Peyer's patch (tissue), 4 donors: ENCODE measurements at regions not wholly inside any gene's neighbourhood (a gene's known extent, or its start where the extent isn't known, plus 50 kb on each side); places are given as distances from the start of the nearest gene placed in this dataset.

Experiments
- DNase-seq, 3 donors: peaks; one replicate each; pipeline ENCODE4 v3.0.0-alpha.2; 2017 to 2019
- H3K27ac ChIP-seq, 4 donors: fragments of 200-600 bp; sonication (generic); one replicate each; pipeline ENCODE4 v1.5.1; 2016 to 2019
- H3K27me3 ChIP-seq, 2 donors: fragments of 200-600 bp; sonication (generic); one replicate each; pipeline ENCODE4 v1.5.1; 2019
- H3K36me3 ChIP-seq, 3 donors: fragments of 200-600 bp; sonication (generic); one replicate each; pipeline ENCODE4 v1.5.1; 2016 to 2019
- H3K4me1 ChIP-seq, 4 donors: fragments of 200-600 bp; sonication (generic); one replicate each; pipeline ENCODE4 v1.5.1; 2016 to 2019
- H3K4me3 ChIP-seq, 4 donors: fragments of 200-600 bp; sonication (generic); 1 replicate in 3 of 4; 2 replicates in 1 of 4; pipeline ENCODE4 v1.5.1; 2016 to 2019; ENCODE audit warnings: mild to moderate bottlenecking in 1 of 4
- H3K9me3 ChIP-seq, 4 donors: fragments of 200-600 bp; sonication (generic); one replicate each; pipeline ENCODE4 v1.5.1; 2016 to 2019; ENCODE audit warnings: mild to moderate bottlenecking in 1 of 4
- POLR2A ChIP-seq, 2 donors: fragments of 450-650 bp; IDR thresholded peaks; one replicate each; pipeline ENCODE4 v1.5.1; 2017; ENCODE audit warnings: antibody characterized with exemption in 2 of 2, mild to moderate bottlenecking in 2 of 2, moderate library complexity in 2 of 2
- TF ChIP-seq, protein P1 (sequence below), 6 experiments: fragments of 450-650 bp in 4 of 6; fragments of 200-600 bp in 2 of 6; sonication (generic) in 1 of 6; IDR thresholded peaks; one replicate each; pipeline ENCODE4 v1.5.1; 2017 to 2019; ENCODE audit warnings: antibody characterized with exemption in 6 of 6, mild to moderate bottlenecking in 3 of 6, moderate library complexity in 1 of 6

DNA sequence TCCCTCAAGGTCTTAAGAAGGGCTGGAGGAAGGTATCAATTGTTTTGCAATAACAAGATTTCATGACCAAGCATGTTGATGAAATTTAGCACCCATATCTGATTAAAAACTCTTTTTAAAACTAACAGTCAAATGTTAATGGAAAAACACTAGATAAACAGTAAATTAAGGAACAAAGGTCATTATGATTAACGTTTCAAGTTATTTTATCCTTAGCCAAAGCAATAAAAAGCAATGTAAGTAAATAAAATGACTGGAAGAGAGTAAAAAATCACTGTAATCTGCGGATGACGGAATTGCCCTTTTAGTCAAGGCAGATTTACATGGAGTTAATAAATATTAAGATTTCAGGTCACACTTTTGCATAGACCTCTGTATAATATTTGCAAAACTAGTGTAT lies 179.5 kb upstream of the KLF6 start:
- no peak for DNase-seq
- H3K9me3 ChIP-seq: no peaks in the 10 kb centered on the region
- no peaks in the 10 kb centered on the region for H3K36me3 ChIP-seq
- H3K4me3 ChIP-seq: no peak overlapping the region
- peaks cover 0 to 14% (median 1%) of the 10 kb centered on the region in 4 donors for H3K4me1 ChIP-seq
- TF ChIP-seq POLR2A (IDR thresholded peaks at IDR 0.05): no peak
- TF ChIP-seq, protein P1, sequence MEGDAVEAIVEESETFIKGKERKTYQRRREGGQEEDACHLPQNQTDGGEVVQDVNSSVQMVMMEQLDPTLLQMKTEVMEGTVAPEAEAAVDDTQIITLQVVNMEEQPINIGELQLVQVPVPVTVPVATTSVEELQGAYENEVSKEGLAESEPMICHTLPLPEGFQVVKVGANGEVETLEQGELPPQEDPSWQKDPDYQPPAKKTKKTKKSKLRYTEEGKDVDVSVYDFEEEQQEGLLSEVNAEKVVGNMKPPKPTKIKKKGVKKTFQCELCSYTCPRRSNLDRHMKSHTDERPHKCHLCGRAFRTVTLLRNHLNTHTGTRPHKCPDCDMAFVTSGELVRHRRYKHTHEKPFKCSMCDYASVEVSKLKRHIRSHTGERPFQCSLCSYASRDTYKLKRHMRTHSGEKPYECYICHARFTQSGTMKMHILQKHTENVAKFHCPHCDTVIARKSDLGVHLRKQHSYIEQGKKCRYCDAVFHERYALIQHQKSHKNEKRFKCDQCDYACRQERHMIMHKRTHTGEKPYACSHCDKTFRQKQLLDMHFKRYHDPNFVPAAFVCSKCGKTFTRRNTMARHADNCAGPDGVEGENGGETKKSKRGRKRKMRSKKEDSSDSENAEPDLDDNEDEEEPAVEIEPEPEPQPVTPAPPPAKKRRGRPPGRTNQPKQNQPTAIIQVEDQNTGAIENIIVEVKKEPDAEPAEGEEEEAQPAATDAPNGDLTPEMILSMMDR (IDR thresholded peaks at IDR 0.05): no peak
- no peaks in the 10 kb centered on the region for H3K27me3 ChIP-seq
- peak overlapping the region in 2 of 4 donors; percentile 65 to 79 for H3K27ac ChIP-seq

- no peak for TF ChIP-seq POLR2A (IDR thresholded peaks at IDR 0.05)
- TF ChIP-seq, protein P1 (IDR thresholded peaks at IDR 0.05): no peak
- peak in 1 of 3 donors; percentile 59 for DNase-seq
- Histone ChIP-seq H3K27me3 (no peaks in the 10 kb centered on the region), H3K9me3 (no peaks in the 10 kb centered on the region), H3K4me1 (peaks cover 0 to 11% (median 2%) of the 10 kb centered on the region in 4 donors), H3K27ac (peak overlapping the region in 3 of 4 donors; percentile 14 to 79 (median 65)), H3K4me3 (no peak overlapping the region), H3K36me3 (no peaks in the 10 kb centered on the region)
Observed at GRCh38 chr10:3963191-3963673, 178.2 kb upstream of the KLF6 start.

DNA sequence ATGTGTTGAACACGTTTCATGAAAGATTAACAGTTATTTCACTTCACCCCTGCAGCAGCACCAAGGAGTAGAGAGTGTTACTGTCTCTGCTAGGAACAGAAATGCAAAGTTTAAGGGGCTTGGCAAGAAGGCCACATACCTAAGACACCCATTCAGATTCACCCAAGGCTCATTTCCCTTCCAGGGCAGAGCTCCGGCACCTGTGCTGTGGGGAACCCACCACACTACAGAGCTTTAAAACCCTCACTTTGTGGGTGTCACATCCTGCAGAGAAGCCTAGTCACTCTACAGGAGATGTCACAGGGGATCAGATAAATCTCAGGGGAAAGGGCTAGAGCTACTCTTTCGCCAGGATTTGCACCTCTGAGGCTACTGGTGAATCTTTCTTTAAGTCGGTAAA lies 176.1 kb upstream of the KLF6 start:
- Histone ChIP-seq H3K27me3 (no peaks in the 10 kb centered on the region), H3K4me3 (no peak overlapping the region), H3K9me3 (no peaks in the 10 kb centered on the region), H3K36me3 (no peaks in the 10 kb centered on the region), H3K27ac (peak overlapping the region in 1 of 4 donors; percentile 10), H3K4me1 (peaks cover 0 to 11% (median 2%) of the 10 kb centered on the region in 4 donors)
- DNase-seq: peak in 1 of 3 donors; percentile 73
- no peak for TF ChIP-seq POLR2A (IDR thresholded peaks at IDR 0.05)
- TF ChIP-seq, protein P1 (IDR thresholded peaks at IDR 0.05): no peak

DNA sequence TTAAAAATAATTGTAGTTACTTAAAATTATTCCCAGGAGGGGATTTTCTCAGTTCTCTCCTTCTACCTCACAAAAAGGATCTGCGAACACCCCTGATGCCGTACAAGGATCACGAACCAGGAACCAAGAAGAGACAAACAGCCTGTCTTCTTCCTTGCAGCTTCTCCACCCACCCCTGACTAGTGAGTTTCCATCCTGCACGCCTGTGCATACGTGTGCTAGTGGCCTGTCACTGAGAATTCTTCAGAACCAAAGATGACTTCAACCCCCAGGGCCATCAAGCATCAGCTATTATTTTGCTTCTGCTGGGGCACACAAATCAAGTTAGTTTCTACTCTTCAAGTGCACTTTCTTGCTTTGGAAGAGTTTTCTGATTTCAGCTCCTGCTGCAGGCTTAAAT lies 175.5 kb upstream of the KLF6 start:
- H3K36me3 ChIP-seq: no peaks in the 10 kb centered on the region
- no peak for TF ChIP-seq POLR2A (IDR thresholded peaks at IDR 0.05)
- TF ChIP-seq, protein P1 (IDR thresholded peaks at IDR 0.05): no peak
- DNase-seq: no peak
- H3K4me3 ChIP-seq: no peak overlapping the region
- H3K9me3 ChIP-seq: no peaks in the 10 kb centered on the region
- H3K27ac ChIP-seq: no peak overlapping the region
- H3K27me3 ChIP-seq: no peaks in the 10 kb centered on the region
- peaks cover 0 to 11% (median 2%) of the 10 kb centered on the region in 4 donors for H3K4me1 ChIP-seq

DNA sequence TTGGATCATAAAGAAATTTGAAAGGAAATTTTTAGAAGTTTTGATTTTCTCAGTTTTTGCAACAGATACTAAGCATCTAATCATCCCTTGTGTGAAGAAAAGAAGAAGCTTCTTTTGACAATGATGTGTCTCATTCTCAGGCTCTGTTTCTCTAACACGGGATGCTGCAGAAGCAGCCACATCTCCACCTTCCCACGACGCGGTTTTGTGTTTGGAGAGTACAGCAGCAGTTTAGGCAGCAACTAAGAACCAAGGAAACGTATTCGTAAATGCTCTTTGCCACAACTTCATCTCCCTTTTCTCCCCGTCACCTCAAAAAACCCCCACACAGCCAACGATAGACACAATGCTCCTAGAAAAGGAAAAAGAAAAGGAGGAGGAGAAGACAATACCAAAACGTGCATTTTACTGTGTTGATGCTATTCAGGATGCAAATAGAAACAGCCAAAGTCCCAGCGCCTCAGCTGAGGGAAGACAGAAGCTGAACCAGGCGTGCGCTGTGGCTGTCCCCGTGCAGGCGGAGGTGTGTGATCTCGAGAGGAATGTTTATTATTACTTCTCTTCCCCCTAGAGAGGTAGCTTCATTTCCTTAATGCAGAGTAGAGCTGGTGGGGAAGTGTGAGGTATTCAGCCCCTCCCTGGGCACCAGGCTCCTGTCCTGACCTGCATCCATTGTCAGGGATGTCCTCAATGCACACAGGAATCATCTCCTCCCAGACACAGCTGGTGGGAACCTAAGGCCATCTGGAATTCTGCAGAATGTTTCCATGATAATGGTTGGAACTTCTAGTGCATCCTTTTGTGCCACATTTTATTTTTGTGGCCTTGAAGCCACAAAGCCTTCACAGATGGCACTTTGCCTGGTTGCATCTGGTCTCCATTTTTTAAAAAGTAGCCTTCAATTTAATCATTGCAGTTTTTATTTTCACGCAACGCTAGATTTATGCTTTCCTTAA lies 174.6 kb upstream of the KLF6 start:
- DNase-seq: no peak
- TF ChIP-seq POLR2A (IDR thresholded peaks at IDR 0.05): no peak
- TF ChIP-seq, protein P1 (IDR thresholded peaks at IDR 0.05): no peak
- Histone ChIP-seq H3K9me3 (no peaks in the 10 kb centered on the region), H3K27me3 (no peaks in the 10 kb centered on the region), H3K27ac (no peak overlapping the region), H3K36me3 (no peaks in the 10 kb centered on the region), H3K4me3 (no peak overlapping the region), H3K4me1 (peaks cover 0 to 11% (median 2%) of the 10 kb centered on the region in 4 donors)
